ENCODE measurements at regions not wholly inside any gene's neighbourhood (a gene's known extent, or its start where the extent isn't known, plus 50 kb on each side); places are given as distances from the start of the nearest gene placed in this dataset.

- WGBS, result 87% methylated on average over 2 of the region's 2 CpGs
These were observed 101.7 kb downstream of the ADAMTS1 start for GRCh38 chr21:26743524-26743923.

GRCh38 chr21:26739189-26739588, 106.0 kb downstream of the ADAMTS1 start:
- no peaks in the 10 kb centered on the region for H3K36me3 ChIP-seq
- no peak for DNase-seq (ENCODE audit: low spot score in 2 of 2)
- H3K4me3 ChIP-seq, result no peak overlapping the region
- H3K9me3 ChIP-seq, result no peaks in the 10 kb centered on the region
- no peak overlapping the region for H3K27ac ChIP-seq
- no peaks in the 10 kb centered on the region for H3K4me1 ChIP-seq
- no peak for TF ChIP-seq POLR2A (IDR thresholded peaks at IDR 0.05)
- TF ChIP-seq, protein P1, sequence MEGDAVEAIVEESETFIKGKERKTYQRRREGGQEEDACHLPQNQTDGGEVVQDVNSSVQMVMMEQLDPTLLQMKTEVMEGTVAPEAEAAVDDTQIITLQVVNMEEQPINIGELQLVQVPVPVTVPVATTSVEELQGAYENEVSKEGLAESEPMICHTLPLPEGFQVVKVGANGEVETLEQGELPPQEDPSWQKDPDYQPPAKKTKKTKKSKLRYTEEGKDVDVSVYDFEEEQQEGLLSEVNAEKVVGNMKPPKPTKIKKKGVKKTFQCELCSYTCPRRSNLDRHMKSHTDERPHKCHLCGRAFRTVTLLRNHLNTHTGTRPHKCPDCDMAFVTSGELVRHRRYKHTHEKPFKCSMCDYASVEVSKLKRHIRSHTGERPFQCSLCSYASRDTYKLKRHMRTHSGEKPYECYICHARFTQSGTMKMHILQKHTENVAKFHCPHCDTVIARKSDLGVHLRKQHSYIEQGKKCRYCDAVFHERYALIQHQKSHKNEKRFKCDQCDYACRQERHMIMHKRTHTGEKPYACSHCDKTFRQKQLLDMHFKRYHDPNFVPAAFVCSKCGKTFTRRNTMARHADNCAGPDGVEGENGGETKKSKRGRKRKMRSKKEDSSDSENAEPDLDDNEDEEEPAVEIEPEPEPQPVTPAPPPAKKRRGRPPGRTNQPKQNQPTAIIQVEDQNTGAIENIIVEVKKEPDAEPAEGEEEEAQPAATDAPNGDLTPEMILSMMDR (IDR thresholded peaks at IDR 0.05), result no peak
- TF ChIP-seq EP300 (IDR thresholded peaks at IDR 0.05), result no peak
- TF ChIP-seq POLR2AphosphoS5 (IDR thresholded peaks at IDR 0.05), result no peak
- no peaks in the 10 kb centered on the region for H3K27me3 ChIP-seq
- 66% methylated on average over 1 of the region's 1 CpG for WGBS

More at GRCh38 chr21:26743524-26743923, 101.7 kb downstream of the ADAMTS1 start:
- Histone ChIP-seq H3K4me1 (no peaks in the 10 kb centered on the region), H3K36me3 (no peaks in the 10 kb centered on the region), H3K4me3 (no peak overlapping the region), H3K9me3 (no peaks in the 10 kb centered on the region), H3K27ac (no peak overlapping the region), H3K27me3 (no peaks in the 10 kb centered on the region)
- TF ChIP-seq POLR2AphosphoS5 (IDR thresholded peaks at IDR 0.05) (no peak), POLR2A (IDR thresholded peaks at IDR 0.05) (no peak)
- TF ChIP-seq, protein P1 (IDR thresholded peaks at IDR 0.05), result no peak
- DNase-seq (ENCODE audit: low spot score in 2 of 2), result no peak

DNA sequence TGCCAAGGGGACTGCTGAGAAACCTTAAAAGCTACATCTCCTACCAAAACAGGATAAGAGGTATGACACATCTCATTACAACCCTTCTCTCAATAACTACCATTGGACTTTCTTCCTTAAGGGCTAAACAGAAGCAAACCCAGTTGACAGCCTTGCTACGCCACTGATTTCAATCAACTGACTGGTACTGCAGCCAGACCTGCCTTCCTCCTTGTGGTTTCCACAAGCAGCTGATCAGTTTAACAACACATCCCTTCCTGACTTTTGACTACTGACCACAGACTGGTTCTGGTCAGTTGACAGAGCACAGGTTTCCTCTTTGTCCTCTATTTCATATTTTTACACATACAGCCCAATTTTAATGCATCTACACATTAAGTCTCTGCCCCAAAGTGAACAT, 108.8 kb downstream of the ADAMTS1 start:
- Histone ChIP-seq H3K27me3 (no peaks in the 10 kb centered on the region), H3K9me3 (no peaks in the 10 kb centered on the region)
- DNase-seq (ENCODE audit: low spot score in 2 of 2), result no peak

DNA sequence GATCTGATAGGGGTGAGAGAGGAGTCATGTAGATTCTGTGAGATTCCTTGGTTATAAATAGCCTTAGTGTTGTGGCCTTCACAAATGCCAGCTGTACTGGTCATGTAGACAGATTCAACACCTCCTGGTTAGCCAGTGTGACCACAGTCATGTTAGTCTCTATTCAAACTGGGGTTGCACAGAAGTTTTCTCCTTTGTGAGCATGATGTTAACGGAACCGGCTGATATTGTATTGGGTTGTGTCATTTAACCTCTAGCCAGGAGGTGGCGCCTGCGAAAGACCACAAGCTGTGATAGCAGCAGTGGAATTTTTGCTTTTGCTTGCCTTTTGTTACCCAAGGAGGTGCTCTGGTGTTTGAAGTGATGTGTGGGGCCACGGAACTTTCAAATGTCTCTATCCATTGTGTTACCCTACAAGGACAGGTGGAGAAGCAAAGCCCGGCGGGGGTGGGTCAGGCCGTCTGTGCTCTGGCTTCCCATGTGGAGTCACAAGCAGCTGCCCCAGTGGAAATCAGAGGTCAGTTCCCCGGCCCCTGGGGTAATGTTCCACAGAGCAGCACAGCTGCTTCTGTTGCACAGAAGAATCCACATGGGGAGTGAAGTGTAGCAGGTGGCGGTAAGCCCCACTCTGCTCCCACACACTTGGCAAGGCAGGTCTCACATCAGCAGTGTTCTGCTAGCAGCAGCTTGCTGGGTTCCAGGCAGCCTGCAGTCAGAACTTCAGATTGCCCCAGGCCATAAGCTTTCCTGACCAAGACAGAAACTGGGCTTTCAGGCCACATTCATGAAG, 112.6 kb downstream of the ADAMTS1 start:
- no peaks in the 10 kb centered on the region for H3K27me3 ChIP-seq
- H3K4me3 ChIP-seq, result no peak overlapping the region
- H3K4me1 ChIP-seq, result no peaks in the 10 kb centered on the region
- DNase-seq (ENCODE audit: low spot score in 2 of 2), result no peak
- no peak overlapping the region for H3K27ac ChIP-seq
- H3K36me3 ChIP-seq, result no peaks in the 10 kb centered on the region
- TF ChIP-seq, protein P1 (IDR thresholded peaks at IDR 0.05), result peak in 1 of 2 donors; percentile 46
- no peak for TF ChIP-seq POLR2AphosphoS5 (IDR thresholded peaks at IDR 0.05)
- 46% methylated on average over 5 of the region's 10 CpGs for WGBS
- H3K9me3 ChIP-seq, result no peaks in the 10 kb centered on the region

More for the DNA sequence above, 108.8 kb downstream of the ADAMTS1 start:
- TF ChIP-seq POLR2AphosphoS5 (IDR thresholded peaks at IDR 0.05) (no peak), POLR2A (IDR thresholded peaks at IDR 0.05) (no peak)
- Histone ChIP-seq H3K4me3 (no peak overlapping the region), H3K36me3 (no peaks in the 10 kb centered on the region), H3K4me1 (no peaks in the 10 kb centered on the region), H3K27ac (no peak overlapping the region)
- 100% methylated on average over 1 of the region's 1 CpG for WGBS

GRCh38 chr21:26719750-26720149, 125.5 kb downstream of the ADAMTS1 start:
- no peak for DNase-seq (ENCODE audit: low spot score in 2 of 2)
- no peak overlapping the region for H3K27ac ChIP-seq
- H3K4me1 ChIP-seq, result no peaks in the 10 kb centered on the region
- TF ChIP-seq POLR2A (IDR thresholded peaks at IDR 0.05) (no peak), EP300 (IDR thresholded peaks at IDR 0.05) (no peak), POLR2AphosphoS5 (IDR thresholded peaks at IDR 0.05) (no peak)
- TF ChIP-seq, protein P1 (IDR thresholded peaks at IDR 0.05), result no peak
- 72% methylated on average over 6 of the region's 9 CpGs for WGBS
- no peaks in the 10 kb centered on the region for H3K36me3 ChIP-seq
- H3K9me3 ChIP-seq, result no peaks in the 10 kb centered on the region
- no peak overlapping the region for H3K4me3 ChIP-seq
- no peaks in the 10 kb centered on the region for H3K27me3 ChIP-seq

Data from suprapubic skin (tissue), 4 donors.